ENCODE measurements at regions not wholly inside any gene's neighbourhood (a gene's known extent, or its start where the extent isn't known, plus 50 kb on each side); places are given as distances from the start of the nearest gene placed in this dataset.

DNA sequence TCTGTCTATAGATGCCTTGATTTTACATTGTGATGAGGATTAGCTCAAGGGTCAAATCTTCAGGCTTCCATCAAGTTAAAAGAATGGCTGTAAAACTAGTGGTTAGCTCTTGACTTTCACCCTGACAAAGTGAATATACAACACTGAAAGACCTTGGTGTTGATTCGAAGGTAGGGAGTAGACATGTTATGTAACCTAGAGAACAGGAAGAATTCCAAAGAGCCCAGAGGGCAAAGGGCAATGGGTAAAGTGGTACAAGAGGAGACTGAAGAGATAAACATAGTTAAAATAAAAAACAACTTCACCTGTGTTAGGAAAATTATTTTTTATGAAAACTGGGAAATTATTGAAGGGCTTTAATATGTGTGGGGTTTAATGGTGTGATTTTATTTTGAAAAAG lies 833.2 kb upstream of the KLHL1 start:
- no peaks in the 10 kb centered on the region for H3K4me1 ChIP-seq (ENCODE audit: control insufficient read depth in 1 of 2, insufficient read depth in 2 of 2, low read depth in 1 of 2, low read length in 1 of 2)
- H2AFZ ChIP-seq (ENCODE audit: low read depth), result no peak overlapping the region
- no peaks in the 10 kb centered on the region for H3K79me2 ChIP-seq (ENCODE audit: insufficient read depth)
- CTCF ChIA-PET, result interaction anchor here (0.6 kb wide), 1 partner anchor 131 kb away, joined by 3 read pairs; no protein-coding TSS in a partner anchor
- H3K9me2 ChIP-seq, result no peaks in the 10 kb centered on the region
- no peak for DNase-seq
- H3K27ac ChIP-seq (ENCODE audit: low read depth in 2 of 2, low read length in 1 of 2), result no peak overlapping the region
- TF ChIP-seq, protein P1, sequence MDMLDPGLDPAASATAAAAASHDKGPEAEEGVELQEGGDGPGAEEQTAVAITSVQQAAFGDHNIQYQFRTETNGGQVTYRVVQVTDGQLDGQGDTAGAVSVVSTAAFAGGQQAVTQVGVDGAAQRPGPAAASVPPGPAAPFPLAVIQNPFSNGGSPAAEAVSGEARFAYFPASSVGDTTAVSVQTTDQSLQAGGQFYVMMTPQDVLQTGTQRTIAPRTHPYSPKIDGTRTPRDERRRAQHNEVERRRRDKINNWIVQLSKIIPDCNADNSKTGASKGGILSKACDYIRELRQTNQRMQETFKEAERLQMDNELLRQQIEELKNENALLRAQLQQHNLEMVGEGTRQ (IDR thresholded peaks at IDR 0.05; ENCODE audit: borderline replicate concordance, low read depth, low read length), result no peak
- TF ChIP-seq MEF2A (IDR thresholded peaks at IDR 0.05; ENCODE audit: borderline replicate concordance, low read depth) (no peak), EP300 (IDR thresholded peaks at IDR 0.05; ENCODE audit: borderline replicate concordance in 1 of 2, low read depth in 1 of 2, low read length in 1 of 2) (no peak), POLR2AphosphoS5 (IDR thresholded peaks at IDR 0.05; ENCODE audit: low read depth, low read length) (no peak), FOXJ3 (CRISPR knock-in tag; IDR thresholded peaks at IDR 0.05) (no peak), TCF12 (IDR thresholded peaks at IDR 0.05) (no peak)
- H3K4me3 ChIP-seq (ENCODE audit: low read depth in 2 of 2, low read length in 1 of 2), result no peak overlapping the region
- H3K36me3 ChIP-seq (replicated peaks in 1 of 2; ENCODE audit: control insufficient read depth in 1 of 2, insufficient read depth in 2 of 2, low read length in 1 of 2), result no peaks in the 10 kb centered on the region
- POLR2A ChIA-PET, result no interaction called here
- no peaks in the 10 kb centered on the region for H3F3A ChIP-seq (replicated peaks; ENCODE audit: insufficient read depth)
- no peaks in the 10 kb centered on the region for H3K9me3 ChIP-seq
- H3K9ac ChIP-seq, result no peak overlapping the region
- H3K4me2 ChIP-seq, result no peak overlapping the region
- H3K27me3 ChIP-seq (ENCODE audit: insufficient read depth), result no peaks in the 10 kb centered on the region
- 39% methylated on average over 1 of the region's 1 CpG for WGBS (ENCODE audit: low lambda C conversion rate)
- H4K20me1 ChIP-seq (ENCODE audit: insufficient read depth), result no peaks in the 10 kb centered on the region

DNA sequence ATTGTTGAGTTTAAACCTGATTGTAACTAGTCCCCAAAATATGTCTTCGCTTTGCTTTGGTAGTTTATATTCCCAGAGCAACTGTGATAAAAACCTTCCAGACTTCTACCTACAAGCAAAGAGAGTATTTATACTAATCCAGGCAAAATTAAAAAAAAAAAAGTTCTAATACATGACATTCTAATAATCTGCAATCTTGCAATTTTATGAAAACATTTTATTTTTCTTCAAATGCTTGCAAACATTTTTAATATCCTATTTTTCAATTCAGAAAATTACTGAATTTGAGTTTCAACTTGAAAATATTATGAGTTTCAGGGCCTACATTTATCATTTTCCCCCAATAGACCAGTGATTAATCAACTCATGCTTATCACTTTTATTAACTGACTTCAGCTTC lies 830.2 kb upstream of the KLHL1 start:
- H3K4me2 ChIP-seq, result no peak overlapping the region
- no peaks in the 10 kb centered on the region for H3K9me2 ChIP-seq
- no peak overlapping the region for H3K9ac ChIP-seq
- POLR2A ChIA-PET, result no interaction called here
- no peak overlapping the region for H3K27ac ChIP-seq (ENCODE audit: low read depth in 2 of 2, low read length in 1 of 2)
- WGBS (ENCODE audit: low lambda C conversion rate), result 81% methylated on average over 1 of the region's 1 CpG
- H3F3A ChIP-seq (replicated peaks; ENCODE audit: insufficient read depth), result no peaks in the 10 kb centered on the region
- no peaks in the 10 kb centered on the region for H3K27me3 ChIP-seq (ENCODE audit: insufficient read depth)
- no peak for TF ChIP-seq RFX5 (IDR thresholded peaks at IDR 0.05; ENCODE audit: low read length)
- TF ChIP-seq EP300 (IDR thresholded peaks at IDR 0.05; ENCODE audit: borderline replicate concordance in 1 of 2, low read depth in 1 of 2, low read length in 1 of 2), result no peak
- no peak for TF ChIP-seq IRF3 (IDR thresholded peaks at IDR 0.05; ENCODE audit: low read depth, low read length)
- TF ChIP-seq NFIC (IDR thresholded peaks at IDR 0.05; ENCODE audit: borderline replicate concordance), result no peak
- TF ChIP-seq, protein P2, sequence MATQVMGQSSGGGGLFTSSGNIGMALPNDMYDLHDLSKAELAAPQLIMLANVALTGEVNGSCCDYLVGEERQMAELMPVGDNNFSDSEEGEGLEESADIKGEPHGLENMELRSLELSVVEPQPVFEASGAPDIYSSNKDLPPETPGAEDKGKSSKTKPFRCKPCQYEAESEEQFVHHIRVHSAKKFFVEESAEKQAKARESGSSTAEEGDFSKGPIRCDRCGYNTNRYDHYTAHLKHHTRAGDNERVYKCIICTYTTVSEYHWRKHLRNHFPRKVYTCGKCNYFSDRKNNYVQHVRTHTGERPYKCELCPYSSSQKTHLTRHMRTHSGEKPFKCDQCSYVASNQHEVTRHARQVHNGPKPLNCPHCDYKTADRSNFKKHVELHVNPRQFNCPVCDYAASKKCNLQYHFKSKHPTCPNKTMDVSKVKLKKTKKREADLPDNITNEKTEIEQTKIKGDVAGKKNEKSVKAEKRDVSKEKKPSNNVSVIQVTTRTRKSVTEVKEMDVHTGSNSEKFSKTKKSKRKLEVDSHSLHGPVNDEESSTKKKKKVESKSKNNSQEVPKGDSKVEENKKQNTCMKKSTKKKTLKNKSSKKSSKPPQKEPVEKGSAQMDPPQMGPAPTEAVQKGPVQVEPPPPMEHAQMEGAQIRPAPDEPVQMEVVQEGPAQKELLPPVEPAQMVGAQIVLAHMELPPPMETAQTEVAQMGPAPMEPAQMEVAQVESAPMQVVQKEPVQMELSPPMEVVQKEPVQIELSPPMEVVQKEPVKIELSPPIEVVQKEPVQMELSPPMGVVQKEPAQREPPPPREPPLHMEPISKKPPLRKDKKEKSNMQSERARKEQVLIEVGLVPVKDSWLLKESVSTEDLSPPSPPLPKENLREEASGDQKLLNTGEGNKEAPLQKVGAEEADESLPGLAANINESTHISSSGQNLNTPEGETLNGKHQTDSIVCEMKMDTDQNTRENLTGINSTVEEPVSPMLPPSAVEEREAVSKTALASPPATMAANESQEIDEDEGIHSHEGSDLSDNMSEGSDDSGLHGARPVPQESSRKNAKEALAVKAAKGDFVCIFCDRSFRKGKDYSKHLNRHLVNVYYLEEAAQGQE (IDR thresholded peaks at IDR 0.05; ENCODE audit: low read depth, low read length), result no peak
- TF ChIP-seq FOXJ3 (CRISPR knock-in tag; IDR thresholded peaks at IDR 0.05), result no peak
- TF ChIP-seq JUND (IDR thresholded peaks at IDR 0.05), result no peak
- H3K4me3 ChIP-seq (ENCODE audit: low read depth in 2 of 2, low read length in 1 of 2), result no peak overlapping the region
- CTCF ChIA-PET, result no interaction called here
- H3K36me3 ChIP-seq (replicated peaks in 1 of 2; ENCODE audit: control insufficient read depth in 1 of 2, insufficient read depth in 2 of 2, low read length in 1 of 2), result no peaks in the 10 kb centered on the region
- no peaks in the 10 kb centered on the region for H3K79me2 ChIP-seq (ENCODE audit: insufficient read depth)
- DNase-seq, result no peak
- no peaks in the 10 kb centered on the region for H3K9me3 ChIP-seq
- no peak overlapping the region for H2AFZ ChIP-seq (ENCODE audit: low read depth)
- H4K20me1 ChIP-seq (ENCODE audit: insufficient read depth), result no peaks in the 10 kb centered on the region
- no peaks in the 10 kb centered on the region for H3K4me1 ChIP-seq (ENCODE audit: control insufficient read depth in 1 of 2, insufficient read depth in 2 of 2, low read depth in 1 of 2, low read length in 1 of 2)
